B cell (primary cell): ENCODE measurements at regions not wholly inside any gene's neighbourhood (a gene's known extent, or its start where the extent isn't known, plus 50 kb on each side); places are given as distances from the start of the nearest gene placed in this dataset.

Experiments
- ATAC-seq: fragments of 200-7000 bp; cut with Tn5 transposase; one replicate; pipeline ENCODE4 v1.10.0; 2021; ENCODE audit warnings: low read depth, mild to moderate bottlenecking, moderate number of reproducible peaks, moderate library complexity
- CTCF ChIA-PET: fragments of 350-600 bp; sonication (Branson Sonifier 250); formaldehyde crosslinking; loops from one replicate; lab custom pipeline; 2021; ENCODE audit warnings: antibody characterized with exemption, inconsistent platforms; lab: Charles Lee
- POLR2A ChIA-PET: fragments of 350-600 bp; sonication (Branson Sonifier 250); formaldehyde crosslinking; loops from one replicate; lab custom pipeline; 2021; ENCODE audit warnings: antibody characterized with exemption; lab: Charles Lee
- DNase-seq: peaks from one replicate; pipeline ENCODE4 v3.0.0; 2013
- H2AFZ ChIP-seq: 2 replicates; pipeline ENCODE4 v1.6.1; 2012; ENCODE audit warnings: mild to moderate bottlenecking, low read depth, low read length; ENCODE audit not compliant: insufficient read depth, poor library complexity, severe bottlenecking
- H3K27ac ChIP-seq, 2 donors: 1 replicate in 1 of 2; 2 replicates in 1 of 2; pipeline ENCODE4 v1.5.1; 2012 to 2013; ENCODE audit warnings: low read length in 2 of 2, mild to moderate bottlenecking in 2 of 2, moderate library complexity in 1 of 2
- H3K27me3 ChIP-seq, 4 experiments: fragments of 200-600 bp in 1 of 4; sonication (generic) in 1 of 4; replicated peaks in 1 of 4; 1 replicate in 2 of 4; 2 replicates in 2 of 4; pipeline versions ENCODE4 v1.6.1 to v1.7.0; 2013 to 2016; ENCODE audit warnings: low read length in 3 of 4, mild to moderate bottlenecking in 2 of 4, mixed read lengths in 1 of 4, moderate library complexity in 1 of 4; ENCODE audit not compliant: insufficient read depth in 4 of 4, control insufficient read depth in 3 of 4; ENCODE audit errors: control extremely low read depth in 1 of 4
- H3K36me3 ChIP-seq, 2 experiments: replicated peaks in 1 of 2; 1 replicate in 1 of 2; 2 replicates in 1 of 2; pipeline versions ENCODE4 v1.6.1 to v1.7.1; 2013; ENCODE audit warnings: low read length in 1 of 2; ENCODE audit not compliant: insufficient read depth in 2 of 2, control insufficient read depth in 1 of 2; ENCODE audit errors: control extremely low read depth in 1 of 2, extremely low read depth in 1 of 2
- H3K4me1 ChIP-seq, 2 donors: fragments of 200-600 bp in 1 of 2; sonication (generic) in 1 of 2; 1 replicate in 1 of 2; 2 replicates in 1 of 2; pipeline versions ENCODE4 v1.5.1 to v1.6.1; 2013 to 2017; ENCODE audit warnings: low read length in 2 of 2; ENCODE audit not compliant: control insufficient read depth in 2 of 2, insufficient read depth in 2 of 2
- H3K4me2 ChIP-seq: replicated peaks from 2 replicates; pipeline ENCODE3; 2012; ENCODE audit warnings: mild to moderate bottlenecking, low read depth, low read length; ENCODE audit not compliant: poor library complexity, severe bottlenecking
- H3K4me3 ChIP-seq, 5 experiments: fragments of 200-600 bp in 1 of 5; sonication (generic) in 1 of 5; 1 replicate in 3 of 5; 2 replicates in 2 of 5; pipeline versions ENCODE4 v1.5.1 to v1.7.0; 2011 to 2016; ENCODE audit warnings: low read length in 4 of 5, mild to moderate bottlenecking in 4 of 5, low read depth in 2 of 5, control low read depth in 1 of 5, moderate library complexity in 1 of 5; ENCODE audit not compliant: insufficient read depth in 1 of 5; ENCODE audit errors: control extremely low read depth in 1 of 5, extremely low read depth in 1 of 5
- H3K79me2 ChIP-seq: fragments of 200-600 bp; sonication (generic); one replicate; pipeline ENCODE4 v1.6.0; 2016; ENCODE audit warnings: low read length; ENCODE audit not compliant: control insufficient read depth, insufficient read depth
- H3K9ac ChIP-seq: fragments of 200-600 bp; sonication (generic); 2 replicates; pipeline ENCODE4 v1.6.1; 2017; ENCODE audit warnings: mild to moderate bottlenecking, low read length, moderate library complexity
- H3K9me3 ChIP-seq, 3 donors: one replicate each; pipeline versions ENCODE4 v1.6.1 to v1.7.1; 2013; ENCODE audit warnings: low read length in 2 of 3; ENCODE audit not compliant: control insufficient read depth in 2 of 3, insufficient read depth in 1 of 3; ENCODE audit errors: control extremely low read depth in 1 of 3
- H4K20me1 ChIP-seq: 2 replicates; pipeline ENCODE4 v1.6.0; 2012; ENCODE audit warnings: mild to moderate bottlenecking, low read length; ENCODE audit not compliant: insufficient read depth, control insufficient read depth, poor library complexity, severe bottlenecking
- H3K27ac Mint-ChIP-seq: one replicate; pipeline ENCODE4 v1.8.0; 2021; ENCODE audit warnings: mixed read lengths
- H3K27me3 Mint-ChIP-seq: one replicate; pipeline ENCODE4 v1.8.0; 2021; ENCODE audit warnings: mixed read lengths
- H3K4me1 Mint-ChIP-seq: one replicate; pipeline ENCODE4 v1.8.0; 2021; ENCODE audit warnings: mixed read lengths
- H3K4me3 Mint-ChIP-seq: one replicate; pipeline ENCODE4 v1.8.0; 2021; ENCODE audit warnings: mixed read lengths
- H3K9me3 Mint-ChIP-seq: one replicate; pipeline ENCODE4 v1.8.0; 2022; ENCODE audit warnings: mixed read lengths; ENCODE audit not compliant: insufficient read depth
- CTCF ChIP-seq: fragments of 200-600 bp; IDR thresholded peaks from one replicate; pipeline ENCODE4 v1.8.0; 2022; ENCODE audit warnings: antibody characterized with exemption, mild to moderate bottlenecking
- EZH2 ChIP-seq: IDR thresholded peaks from 2 replicates; pipeline ENCODE4 v1.6.1; 2012; ENCODE audit warnings: borderline replicate concordance, low read depth, mild to moderate bottlenecking, moderate library complexity, low read length; ENCODE audit not compliant: insufficient read depth, poor library complexity, severe bottlenecking
- WGBS: methylation state at CpG from one replicate; pipeline ENCODE4 v1.1.5; 2013; ENCODE audit warnings: missing lambda C conversion rate; ENCODE audit not compliant: insufficient coverage; 5-methylcytosine and 5-hydroxymethylcytosine counted together
- intact Hi-C: fragments of 100-400 bp; cut with micrococcal nuclease; formaldehyde crosslinking; loops from one replicate; pipeline ENCODE4 v1.10.0; 2022

GRCh38 chr5:31051316-31051715, 142.2 kb upstream of the CDH6 start:
- no CpG with 5 or more reads among the region's 4 CpGs for WGBS
- ATAC-seq (no peak), DNase-seq (no peak)
- intact Hi-C loops = no loop called here
- Histone ChIP-seq H3K4me3 (no peak overlapping the region), H3K9me3 (no peaks in the 10 kb centered on the region), H3K36me3 (no peaks in the 10 kb centered on the region), H3K4me1 (no peaks in the 10 kb centered on the region), H4K20me1 (no peaks in the 10 kb centered on the region), H3K27me3 (no peaks in the 10 kb centered on the region), H3K27ac (no peak overlapping the region), H2AFZ (no peak overlapping the region), H3K79me2 (no peaks in the 10 kb centered on the region), H3K4me2 (no peak overlapping the region), H3K9ac (no peak overlapping the region)
- Mint-ChIP-seq H3K27ac (no peak overlapping the region), H3K9me3 (peaks cover 3% of the 10 kb centered on the region), H3K27me3 (no peaks in the 10 kb centered on the region), H3K4me3 (no peak overlapping the region), H3K4me1 (no peaks in the 10 kb centered on the region)
- TF ChIP-seq EZH2 (no peak), CTCF (no peak)
- ChIA-PET CTCF (no interaction called here), POLR2A (no interaction called here)

- no peaks in the 10 kb centered on the region for H3K79me2 ChIP-seq
- Mint-ChIP-seq H3K27ac (no peak overlapping the region), H3K4me1 (no peaks in the 10 kb centered on the region), H3K4me3 (no peak overlapping the region), H3K27me3 (no peaks in the 10 kb centered on the region), H3K9me3 (peaks cover 3% of the 10 kb centered on the region)
- H2AFZ ChIP-seq = no peak overlapping the region
- H3K36me3 ChIP-seq = no peaks in the 10 kb centered on the region
- no peak overlapping the region for H3K4me3 ChIP-seq
- H4K20me1 ChIP-seq = no peaks in the 10 kb centered on the region
- no peaks in the 10 kb centered on the region for H3K27me3 ChIP-seq
- H3K4me1 ChIP-seq = no peaks in the 10 kb centered on the region
- ChIA-PET CTCF (no interaction called here), POLR2A (no interaction called here)
- H3K27ac ChIP-seq = no peak overlapping the region
- ATAC-seq = no peak
- DNase-seq = no peak
- intact Hi-C loops = no loop called here
- no peak for TF ChIP-seq CTCF
- TF ChIP-seq EZH2 = no peak
- 83% methylated on average over 1 of the region's 2 CpGs for WGBS
- H3K4me2 ChIP-seq = no peak overlapping the region
- H3K9me3 ChIP-seq = no peaks in the 10 kb centered on the region
- H3K9ac ChIP-seq = no peak overlapping the region
Measured at GRCh38 chr5:31049936-31050704, 143.4 kb upstream of the CDH6 start.
